NT2/D1 (cell line): ENCODE measurements at regions not wholly inside any gene's neighbourhood (a gene's known extent, or its start where the extent isn't known, plus 50 kb on each side); places are given as distances from the start of the nearest gene placed in this dataset.

ENCODE experiments used
- YY1 ChIP-seq: IDR thresholded peaks from 2 replicates; pipeline ENCODE4 v1.6.1; 2011; ENCODE audit not compliant: insufficient read length, insufficient read depth
- ZNF274 ChIP-seq: IDR thresholded peaks from 2 replicates; pipeline ENCODE4 v1.6.1; 2011; ENCODE audit warnings: mild to moderate bottlenecking, low read depth, low read length

GRCh38 chrX:9189286-9189685, 155.4 kb upstream of the FAM9B start:
- TF ChIP-seq ZNF274, result no peak
- no peak for TF ChIP-seq YY1
